Endodermal cell (in vitro differentiated cells): ENCODE measurements at regions not wholly inside any gene's neighbourhood (a gene's known extent, or its start where the extent isn't known, plus 50 kb on each side); places are given as distances from the start of the nearest gene placed in this dataset.

Source experiments
- DNase-seq: peaks from one replicate; pipeline ENCODE4 v3.0.0-alpha.2; 2017
- H3K27ac ChIP-seq: 2 replicates; pipeline ENCODE4 v1.5.1; 2013; ENCODE audit warnings: mild to moderate bottlenecking, low read depth, low read length, moderate library complexity
- H3K27me3 ChIP-seq: 2 replicates; pipeline ENCODE4 v1.6.1; 2013; ENCODE audit warnings: mild to moderate bottlenecking, low read length, moderate library complexity; ENCODE audit not compliant: insufficient read depth, control insufficient read depth, poor library complexity, severe bottlenecking
- H3K36me3 ChIP-seq: 2 replicates; pipeline ENCODE4 v1.7.0; 2013; ENCODE audit warnings: mild to moderate bottlenecking, low read length, moderate library complexity; ENCODE audit not compliant: control insufficient read depth, insufficient read depth
- H3K4me1 ChIP-seq: one replicate; pipeline ENCODE4 v1.7.0; 2013; ENCODE audit warnings: low read length; ENCODE audit not compliant: control insufficient read depth, insufficient read depth
- H3K4me3 ChIP-seq: 2 replicates; pipeline ENCODE4 v1.5.1; 2013; ENCODE audit warnings: mild to moderate bottlenecking, low read length, moderate library complexity
- H3K9ac ChIP-seq: 2 replicates; pipeline ENCODE4 v1.6.1; 2013; ENCODE audit warnings: mild to moderate bottlenecking, low read length, moderate library complexity; ENCODE audit not compliant: poor library complexity, severe bottlenecking; ENCODE audit errors: extremely low read depth
- H3K9me3 ChIP-seq: 2 replicates; pipeline ENCODE4 v1.6.1; 2013; ENCODE audit warnings: mild to moderate bottlenecking, low read length, moderate library complexity; ENCODE audit not compliant: control insufficient read depth
- H3K27ac Mint-ChIP-seq: 2 replicates; pipeline ENCODE4 v1.8.0; 2020; ENCODE audit warnings: mixed read lengths
- H3K27me3 Mint-ChIP-seq: 2 replicates; pipeline ENCODE4 v1.8.0; 2021; ENCODE audit warnings: mild to moderate bottlenecking, mixed read lengths; ENCODE audit not compliant: insufficient read depth
- H3K36me3 Mint-ChIP-seq: 2 replicates; pipeline ENCODE4 v1.8.0; 2020; ENCODE audit warnings: low read depth, mixed read lengths
- H3K4me1 Mint-ChIP-seq: 2 replicates; pipeline ENCODE4 v1.8.0; 2020; ENCODE audit warnings: mixed read lengths
- H3K4me3 Mint-ChIP-seq: 2 replicates; pipeline ENCODE4 v1.8.0; 2020; ENCODE audit warnings: mild to moderate bottlenecking, moderate library complexity, mixed read lengths
- H3K9me3 Mint-ChIP-seq: 2 replicates; pipeline ENCODE4 v1.8.0; 2020; ENCODE audit warnings: mild to moderate bottlenecking, mixed read lengths
- WGBS, 2 experiments: methylation state at CpG; one replicate each; pipeline versions ENCODE4 v1.1.5 to v1.1.7; 2013; ENCODE audit warnings: missing lambda C conversion rate in 2 of 2, mixed read lengths in 1 of 2; ENCODE audit not compliant: insufficient coverage in 1 of 2, insufficient read length in 1 of 2; 5-methylcytosine and 5-hydroxymethylcytosine counted together
- TF ChIP-seq, protein P1 (sequence below): fragments of 200-600 bp; sonication (generic); conservative IDR thresholded peaks from 2 replicates; pipeline ENCODE4 v1.5.0; 2021; ENCODE audit warnings: antibody characterized with exemption, mild to moderate bottlenecking

DNA sequence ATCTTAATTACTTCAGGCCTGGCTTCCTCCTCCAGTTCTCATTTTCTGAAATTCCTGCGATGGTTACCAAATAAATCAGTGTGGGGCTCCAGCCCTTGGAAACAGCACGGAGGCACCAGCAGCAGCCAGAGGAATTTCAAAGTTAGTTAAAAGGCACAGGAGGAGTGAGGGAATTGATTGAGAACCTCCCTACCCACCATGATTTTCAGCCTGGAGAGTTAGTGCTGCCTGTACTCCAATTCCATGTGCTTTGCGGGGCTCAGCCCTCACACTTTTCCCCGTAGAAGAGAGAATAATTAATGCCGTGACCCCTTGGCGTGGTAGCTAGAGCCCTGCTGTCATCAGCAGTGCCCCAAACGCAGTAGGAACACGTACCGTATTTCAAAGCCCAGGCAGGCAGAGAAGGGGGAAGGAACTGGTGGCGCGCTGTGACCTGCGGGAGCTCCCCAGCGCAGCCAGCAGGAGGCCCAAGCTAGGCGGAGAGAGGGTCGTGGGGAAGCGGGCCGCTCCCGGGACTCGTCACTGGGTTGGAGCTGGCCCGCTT is 84.0 kb upstream of the IGFBP7 start:
- Histone ChIP-seq H3K27ac (peak overlapping the region; percentile 76), H3K4me1 (no peaks in the 10 kb centered on the region), H3K4me3 (no peak overlapping the region), H3K27me3 (peaks cover 33% of the 10 kb centered on the region), H3K9me3 (no peaks in the 10 kb centered on the region), H3K36me3 (no peaks in the 10 kb centered on the region), H3K9ac (no peak overlapping the region)
- peaks cover 38% of the 10 kb centered on the region for H3K27me3 Mint-ChIP-seq
- TF ChIP-seq, protein P1, sequence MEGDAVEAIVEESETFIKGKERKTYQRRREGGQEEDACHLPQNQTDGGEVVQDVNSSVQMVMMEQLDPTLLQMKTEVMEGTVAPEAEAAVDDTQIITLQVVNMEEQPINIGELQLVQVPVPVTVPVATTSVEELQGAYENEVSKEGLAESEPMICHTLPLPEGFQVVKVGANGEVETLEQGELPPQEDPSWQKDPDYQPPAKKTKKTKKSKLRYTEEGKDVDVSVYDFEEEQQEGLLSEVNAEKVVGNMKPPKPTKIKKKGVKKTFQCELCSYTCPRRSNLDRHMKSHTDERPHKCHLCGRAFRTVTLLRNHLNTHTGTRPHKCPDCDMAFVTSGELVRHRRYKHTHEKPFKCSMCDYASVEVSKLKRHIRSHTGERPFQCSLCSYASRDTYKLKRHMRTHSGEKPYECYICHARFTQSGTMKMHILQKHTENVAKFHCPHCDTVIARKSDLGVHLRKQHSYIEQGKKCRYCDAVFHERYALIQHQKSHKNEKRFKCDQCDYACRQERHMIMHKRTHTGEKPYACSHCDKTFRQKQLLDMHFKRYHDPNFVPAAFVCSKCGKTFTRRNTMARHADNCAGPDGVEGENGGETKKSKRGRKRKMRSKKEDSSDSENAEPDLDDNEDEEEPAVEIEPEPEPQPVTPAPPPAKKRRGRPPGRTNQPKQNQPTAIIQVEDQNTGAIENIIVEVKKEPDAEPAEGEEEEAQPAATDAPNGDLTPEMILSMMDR: peak; percentile 56
- peak overlapping the region; percentile 74 for H3K27ac Mint-ChIP-seq
- H3K4me1 Mint-ChIP-seq: peaks cover 14% of the 10 kb centered on the region
- DNase-seq: peak; percentile 76
- no peaks in the 10 kb centered on the region for H3K36me3 Mint-ChIP-seq
- 81 to 86% methylated on average over 8 to 20 of the region's 20 CpGs for WGBS, 2 experiments
- peak overlapping the region; percentile 32 for H3K4me3 Mint-ChIP-seq
- peaks cover 4% of the 10 kb centered on the region for H3K9me3 Mint-ChIP-seq

DNA sequence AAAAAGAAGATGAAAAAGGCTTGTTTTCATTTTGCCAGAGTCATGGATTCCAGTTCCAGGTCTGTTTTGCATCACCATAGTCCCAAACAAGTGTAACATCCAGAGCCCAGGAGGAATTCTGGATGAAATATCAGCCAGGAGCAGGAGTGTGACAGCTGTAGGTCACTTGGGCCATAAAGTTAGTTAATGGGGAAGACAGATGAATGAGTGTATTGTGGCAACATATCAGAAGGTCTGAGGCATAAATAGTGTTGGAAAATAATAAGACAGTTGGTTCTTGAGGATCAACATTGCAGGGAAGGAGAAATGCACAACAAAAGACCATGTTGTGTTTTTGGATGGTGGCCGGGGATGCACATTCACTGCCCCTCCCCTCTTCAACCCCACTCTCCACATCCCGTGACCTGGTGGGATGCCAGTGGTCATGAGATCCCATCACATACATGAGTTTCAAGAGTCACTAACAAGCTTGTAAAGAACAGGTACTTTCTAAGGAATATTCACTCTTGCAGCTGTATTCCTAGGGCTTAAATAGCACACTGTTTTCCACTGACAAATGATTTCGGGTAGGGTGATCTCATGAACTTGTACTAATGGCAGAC is 83.1 kb upstream of the IGFBP7 start:
- Histone ChIP-seq H3K9ac (no peak overlapping the region), H3K36me3 (no peaks in the 10 kb centered on the region), H3K27me3 (peaks cover 39% of the 10 kb centered on the region), H3K4me1 (peaks cover 4% of the 10 kb centered on the region), H3K4me3 (no peak overlapping the region), H3K9me3 (no peaks in the 10 kb centered on the region), H3K27ac (no peak overlapping the region)
- Mint-ChIP-seq H3K27me3 (peaks cover 39% of the 10 kb centered on the region), H3K4me3 (no peak overlapping the region), H3K36me3 (no peaks in the 10 kb centered on the region), H3K4me1 (peaks cover 19% of the 10 kb centered on the region), H3K9me3 (peaks cover 4% of the 10 kb centered on the region), H3K27ac (no peak overlapping the region)
- DNase-seq: no peak
- 91 to 93% methylated on average over 3 of the region's 3 CpGs for WGBS, 2 experiments
- TF ChIP-seq, protein P1: no peak

DNA sequence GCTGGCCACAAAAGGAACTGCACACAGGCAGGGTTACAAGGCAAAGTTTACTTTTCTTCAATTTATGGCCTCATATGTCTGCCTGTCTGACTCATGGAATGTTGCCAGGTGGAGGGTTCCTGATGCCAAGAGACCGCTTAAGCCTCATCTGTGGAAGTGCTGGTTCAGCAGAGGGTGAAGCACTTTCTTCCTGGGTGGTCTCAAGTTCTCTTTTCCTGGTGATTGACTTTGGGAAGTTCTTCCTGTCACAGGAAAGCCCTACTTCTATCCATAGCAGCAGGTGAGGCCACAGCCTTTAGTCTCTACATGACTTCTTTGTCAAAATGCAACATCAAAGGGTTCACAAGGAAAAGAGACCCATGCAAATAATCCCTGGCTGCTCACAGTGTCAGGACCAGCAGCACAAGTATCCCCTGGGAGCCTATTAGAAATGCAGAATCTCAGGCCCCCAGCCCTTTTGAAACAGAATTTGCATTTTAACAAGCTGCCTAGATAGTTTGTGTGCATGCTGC is 81.4 kb upstream of the IGFBP7 start:
- no peak overlapping the region for H3K4me3 ChIP-seq
- DNase-seq: peak; percentile 80
- no peaks in the 10 kb centered on the region for H3K36me3 ChIP-seq
- Mint-ChIP-seq H3K27me3 (peaks cover 46% of the 10 kb centered on the region), H3K4me1 (peaks cover 30% of the 10 kb centered on the region), H3K9me3 (peaks cover 4% of the 10 kb centered on the region), H3K4me3 (no peak overlapping the region), H3K27ac (no peak overlapping the region), H3K36me3 (no peaks in the 10 kb centered on the region)
- H3K27me3 ChIP-seq: peaks cover 50% of the 10 kb centered on the region
- peak overlapping the region; percentile 39 for H3K27ac ChIP-seq
- no peaks in the 10 kb centered on the region for H3K9me3 ChIP-seq
- TF ChIP-seq, protein P1: no peak
- 46 to 80% methylated on average over 1 of the region's 1 CpG for WGBS, 2 experiments
- peaks cover 4% of the 10 kb centered on the region for H3K4me1 ChIP-seq
- H3K9ac ChIP-seq: no peak overlapping the region
